Fibroblast of mammary gland (primary cell): ENCODE measurements at regions not wholly inside any gene's neighbourhood (a gene's known extent, or its start where the extent isn't known, plus 50 kb on each side); places are given as distances from the start of the nearest gene placed in this dataset.
"Not testable (repeated sequence)": the region's sequence is repeated elsewhere in the genome, so short reads cannot be mapped to it uniquely, and the experiment has no call there.

ENCODE experiments used
- DNase-seq: peaks from one replicate; pipeline ENCODE4 v3.0.0-alpha.2; 2010; ENCODE audit warnings: low read depth
- H3K4me3 ChIP-seq: 2 replicates; pipeline ENCODE4 v1.5.1; 2011; ENCODE audit warnings: low read depth, mild to moderate bottlenecking, low read length, moderate library complexity; ENCODE audit not compliant: control insufficient read depth
- TF ChIP-seq, protein P1 (sequence below): conservative IDR thresholded peaks from 2 replicates; pipeline ENCODE4 v1.5.1; 2011; ENCODE audit warnings: low read depth, low read length, inconsistent platforms; ENCODE audit not compliant: control insufficient read depth, insufficient read depth

GRCh38 chr12:75650100-75650499, 138.7 kb upstream of the KRR1 start:
- no peak for DNase-seq
- no peak overlapping the region for H3K4me3 ChIP-seq
- TF ChIP-seq, protein P1, sequence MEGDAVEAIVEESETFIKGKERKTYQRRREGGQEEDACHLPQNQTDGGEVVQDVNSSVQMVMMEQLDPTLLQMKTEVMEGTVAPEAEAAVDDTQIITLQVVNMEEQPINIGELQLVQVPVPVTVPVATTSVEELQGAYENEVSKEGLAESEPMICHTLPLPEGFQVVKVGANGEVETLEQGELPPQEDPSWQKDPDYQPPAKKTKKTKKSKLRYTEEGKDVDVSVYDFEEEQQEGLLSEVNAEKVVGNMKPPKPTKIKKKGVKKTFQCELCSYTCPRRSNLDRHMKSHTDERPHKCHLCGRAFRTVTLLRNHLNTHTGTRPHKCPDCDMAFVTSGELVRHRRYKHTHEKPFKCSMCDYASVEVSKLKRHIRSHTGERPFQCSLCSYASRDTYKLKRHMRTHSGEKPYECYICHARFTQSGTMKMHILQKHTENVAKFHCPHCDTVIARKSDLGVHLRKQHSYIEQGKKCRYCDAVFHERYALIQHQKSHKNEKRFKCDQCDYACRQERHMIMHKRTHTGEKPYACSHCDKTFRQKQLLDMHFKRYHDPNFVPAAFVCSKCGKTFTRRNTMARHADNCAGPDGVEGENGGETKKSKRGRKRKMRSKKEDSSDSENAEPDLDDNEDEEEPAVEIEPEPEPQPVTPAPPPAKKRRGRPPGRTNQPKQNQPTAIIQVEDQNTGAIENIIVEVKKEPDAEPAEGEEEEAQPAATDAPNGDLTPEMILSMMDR: no peak

DNA sequence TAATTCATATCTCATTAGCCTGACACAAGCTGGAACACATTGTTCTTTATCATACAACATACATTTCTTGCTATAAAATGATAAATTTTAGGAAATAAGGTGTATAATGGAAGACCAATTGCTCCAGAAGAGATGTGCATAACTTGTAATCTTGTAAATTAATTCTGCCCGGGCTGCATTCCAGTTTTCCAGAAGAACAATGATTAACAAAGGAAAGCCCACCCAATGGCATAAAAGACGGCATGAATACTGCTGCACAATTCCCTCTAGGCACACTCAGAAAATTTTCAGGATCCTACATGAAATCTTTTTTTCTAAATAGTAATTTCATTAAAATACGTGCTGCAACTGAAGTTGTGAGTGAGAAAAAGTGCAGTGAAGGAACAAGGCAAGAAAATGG, 137.4 kb upstream of the KRR1 start:
- TF ChIP-seq, protein P1: no peak
- DNase-seq: no peak
- no peak overlapping the region for H3K4me3 ChIP-seq

DNA sequence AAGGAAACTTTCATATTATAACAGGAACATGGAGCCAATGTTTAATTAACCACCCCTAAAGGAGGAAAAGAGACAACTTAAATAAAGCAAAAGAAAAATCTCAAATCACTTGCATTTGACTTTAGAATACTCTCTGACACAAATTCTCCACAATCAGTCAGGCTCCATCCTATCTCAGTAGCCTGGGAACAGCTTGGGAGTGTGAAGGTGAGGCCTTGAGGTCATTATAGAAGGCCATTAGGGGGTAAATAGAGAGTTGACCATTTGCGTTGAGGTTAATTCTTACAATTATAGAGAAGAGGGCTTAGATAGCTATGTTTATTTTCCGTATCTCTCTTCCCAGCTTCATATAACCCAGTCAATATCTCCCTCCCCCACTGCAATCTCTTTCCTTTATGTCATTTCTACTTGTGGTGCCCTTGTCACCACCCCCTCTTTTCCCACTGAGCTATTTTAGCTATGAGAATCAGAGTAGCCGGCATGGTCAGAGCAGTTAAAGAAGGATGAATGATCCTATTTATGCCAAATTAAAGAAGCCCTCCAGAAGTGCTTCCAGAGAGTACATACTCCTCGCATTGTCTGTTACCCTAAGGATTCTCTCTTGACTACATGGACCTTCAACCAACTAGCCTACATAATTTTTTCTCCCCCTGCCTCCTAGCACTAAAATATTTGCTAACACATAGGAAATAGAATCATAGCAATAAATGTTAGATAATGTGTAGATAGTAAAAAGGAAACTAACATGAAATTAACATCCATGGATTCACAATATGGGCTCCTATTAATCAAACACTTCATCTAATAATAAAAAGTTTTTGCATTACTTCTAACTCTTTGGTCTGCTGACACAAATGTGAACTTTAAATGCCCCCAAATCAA, 135.2 kb upstream of the KRR1 start:
- TF ChIP-seq, protein P1: no peak
- no peak overlapping the region for H3K4me3 ChIP-seq
- DNase-seq: no peak

GRCh38 chr12:75644472-75645072, 133.2 kb upstream of the KRR1 start:
- TF ChIP-seq, protein P1: no peak
- H3K4me3 ChIP-seq: no peak overlapping the region
- no peak for DNase-seq

- not testable (repeated sequence) for H3K4me3 ChIP-seq, DNase-seq
Measured at GRCh38 chr12:75643119-75643518, 131.7 kb upstream of the KRR1 start.

DNA sequence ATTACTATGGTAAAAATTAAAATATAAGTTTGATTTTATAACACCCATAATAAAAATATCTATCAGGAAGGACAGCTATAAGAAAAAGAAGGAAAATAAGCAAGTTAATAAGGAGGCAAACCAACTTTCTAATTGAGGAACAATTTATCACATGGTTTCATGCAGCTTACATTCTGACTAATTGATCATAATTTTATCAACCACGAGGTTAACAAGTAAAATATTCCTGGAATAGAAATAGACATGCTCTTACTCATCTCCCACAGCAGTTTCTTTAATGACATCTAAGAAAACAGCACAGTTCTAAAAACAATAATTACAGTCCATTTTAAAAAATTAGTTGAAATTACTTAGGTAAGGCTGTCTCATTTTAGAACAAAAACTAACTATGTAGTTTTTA, 130.8 kb upstream of the KRR1 start:
- TF ChIP-seq, protein P1: no peak
- H3K4me3 ChIP-seq: no peak overlapping the region
- DNase-seq: peak; percentile 57

DNA sequence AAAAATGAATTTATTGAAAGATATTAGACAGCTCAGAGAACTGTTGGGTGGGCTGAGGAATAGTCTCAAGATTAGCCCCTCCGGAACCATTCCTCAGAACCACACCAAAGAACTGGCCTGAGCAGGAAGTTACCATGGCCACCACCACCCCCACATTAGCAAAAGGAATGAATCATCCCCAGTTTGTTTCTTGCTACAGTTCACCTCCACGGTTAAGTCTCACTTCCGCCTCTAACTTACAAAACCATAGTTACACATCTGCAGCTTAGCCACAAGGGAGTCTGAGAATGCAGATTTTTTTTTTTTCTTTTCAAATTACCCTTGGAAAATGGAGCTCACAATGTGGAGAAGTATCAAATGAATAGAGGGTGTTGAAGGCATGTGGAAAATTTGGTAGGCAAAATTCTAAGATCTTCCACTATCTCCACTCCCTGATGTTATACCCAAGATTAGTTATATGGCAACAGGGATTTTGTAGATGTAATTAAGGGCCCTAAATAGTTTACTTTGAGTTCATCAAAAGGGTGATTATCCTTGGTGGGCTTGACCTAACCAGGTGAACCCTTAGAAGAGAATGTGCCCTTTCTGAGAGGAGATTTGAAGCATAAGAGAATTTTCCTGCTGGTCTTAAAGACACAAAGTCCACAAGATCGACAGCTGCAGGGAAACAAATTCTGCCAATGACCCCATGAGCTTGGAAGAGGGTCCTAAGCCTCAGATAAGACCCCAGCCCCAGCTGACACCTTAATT, 129.8 kb upstream of the KRR1 start:
- DNase-seq: peak; percentile 92
- H3K4me3 ChIP-seq: no peak overlapping the region
- TF ChIP-seq, protein P1: no peak
